ENCODE measurements at regions not wholly inside any gene's neighbourhood (a gene's known extent, or its start where the extent isn't known, plus 50 kb on each side); places are given as distances from the start of the nearest gene placed in this dataset.

- Mint-ChIP-seq H3K9me3 (no peaks in the 10 kb centered on the region; a peak in 1 of 5 replicates), H3K4me3 (no peak overlapping the region), H3K36me3 (ENCODE audit: insufficient read depth in 1 of 3, low read depth in 3 of 3) (no peaks in the 10 kb centered on the region; a peak in 1 of 7 replicates), H3K27ac (no peak overlapping the region), H3K27me3 (ENCODE audit: low read depth) (no peaks in the 10 kb centered on the region), H3K4me1 (peaks cover 8 to 10% of the 10 kb centered on the region in 2 experiments; a peak in 3 of 4 replicates)
- H3K9ac ChIP-seq (ENCODE audit: extremely low read depth, insufficient read length, low read length): no peak overlapping the region
- H3K14ac ChIP-seq (ENCODE audit: insufficient read depth, low read length): no peak overlapping the region
- H2BK12ac ChIP-seq (ENCODE audit: insufficient read length, low read depth, low read length): no peak overlapping the region
- H3K23me2 ChIP-seq (ENCODE audit: insufficient read length, low read depth, low read length, poor library complexity, severe bottlenecking): no peaks in the 10 kb centered on the region
- no peaks in the 10 kb centered on the region for H3K9me3 ChIP-seq (ENCODE audit: control insufficient read depth, low read depth, low read length)
- H3K27ac ChIP-seq (ENCODE audit: insufficient read length, low read depth, low read length): no peak overlapping the region
- H3K4ac ChIP-seq (ENCODE audit: low read depth, low read length): no peak overlapping the region
- no peak overlapping the region for H2BK5ac ChIP-seq (ENCODE audit: insufficient read length, low read length)
- H3K23ac ChIP-seq (ENCODE audit: insufficient read length, low read depth, low read length): no peak overlapping the region
- no peak overlapping the region for H2BK15ac ChIP-seq (ENCODE audit: low read depth, low read length)
- H4K20me1 ChIP-seq (ENCODE audit: control insufficient read depth, insufficient read depth, insufficient read length): no peaks in the 10 kb centered on the region
- no peak overlapping the region for H2BK20ac ChIP-seq (ENCODE audit: low read depth, low read length, poor library complexity, severe bottlenecking)
- H4K5ac ChIP-seq (ENCODE audit: insufficient read length, low read depth, low read length): no peak overlapping the region
- no peak overlapping the region for H2BK120ac ChIP-seq (ENCODE audit: low read depth, low read length, poor library complexity, severe bottlenecking)
- no peak overlapping the region for H2AK5ac ChIP-seq (ENCODE audit: insufficient read length, low read length)
- DNase-seq: no peak
- TF ChIP-seq CTCF (conservative IDR thresholded peaks at IDR 0.05): no peak
- no peak overlapping the region for H2AFZ ChIP-seq (ENCODE audit: low read length)
- no peaks in the 10 kb centered on the region for H3K79me1 ChIP-seq (ENCODE audit: insufficient read depth, low read depth, low read length, poor library complexity, severe bottlenecking)
- H4K91ac ChIP-seq (ENCODE audit: insufficient read length, low read depth, low read length): no peak overlapping the region
- no CpG with 5 or more reads among the region's 7 CpGs for WGBS (ENCODE audit: extremely low coverage, insufficient read length, low lambda C conversion rate)
- peaks cover 2% of the 10 kb centered on the region; the same call in 1 of the 2 replicates for H3K4me1 ChIP-seq (ENCODE audit: insufficient read depth, low read length)
- no peak overlapping the region for H3K4me2 ChIP-seq (ENCODE audit: insufficient read depth, insufficient read length, low read length)
- no peak overlapping the region for H3K18ac ChIP-seq (ENCODE audit: insufficient read length, low read depth, low read length)
- H3K27me3 ChIP-seq (ENCODE audit: insufficient read depth, low read length): no peaks in the 10 kb centered on the region
- no peak overlapping the region for H4K8ac ChIP-seq (replicated peaks; ENCODE audit: insufficient read length, low read depth, low read length)
- H3T11ph ChIP-seq (ENCODE audit: low read length): no peak overlapping the region
- no peak overlapping the region for H3K56ac ChIP-seq (ENCODE audit: insufficient read length, low read depth, low read length)
- no peaks in the 10 kb centered on the region for H3K79me2 ChIP-seq (ENCODE audit: insufficient read depth, low read length)
Measured at GRCh38 chr11:80955588-80955987, 1514.8 kb upstream of the TENM4 start.

All from H9 (cell line).